Testis (tissue), 2 donors: ENCODE measurements at regions not wholly inside any gene's neighbourhood (a gene's known extent, or its start where the extent isn't known, plus 50 kb on each side); places are given as distances from the start of the nearest gene placed in this dataset.

Experiments used
- DNase-seq: peaks from one replicate; pipeline ENCODE4 v3.0.0-alpha.2; 2019
- H3K27ac ChIP-seq, 2 donors: fragments of 200-600 bp; sonication (generic); one replicate each; pipeline ENCODE4 v1.5.1; 2019
- H3K27me3 ChIP-seq: fragments of 200-600 bp; sonication (generic); one replicate; pipeline ENCODE4 v1.5.1; 2019
- H3K36me3 ChIP-seq: fragments of 200-600 bp; sonication (generic); one replicate; pipeline ENCODE4 v1.5.1; 2017; ENCODE audit warnings: low read depth; ENCODE audit errors: missing control alignments
- H3K4me1 ChIP-seq: fragments of 200-600 bp; sonication (generic); one replicate; pipeline ENCODE4 v1.5.1; 2019
- H3K4me3 ChIP-seq, 2 donors: fragments of 200-600 bp; sonication (generic); one replicate each; pipeline ENCODE4 v1.5.1; 2017 to 2019
- H3K9me3 ChIP-seq: fragments of 200-600 bp; sonication (generic); one replicate; pipeline ENCODE4 v1.5.1; 2017
- CTCF ChIP-seq, 3 experiments: fragments of 450-650 bp in 2 of 3; fragments of 200-600 bp in 1 of 3; sonication (generic) in 1 of 3; IDR thresholded peaks; one replicate each; pipeline ENCODE4 v1.5.1; 2016 to 2019; ENCODE audit warnings: antibody characterized with exemption in 3 of 3, mild to moderate bottlenecking in 2 of 3, moderate library complexity in 1 of 3
- POLR2A ChIP-seq: fragments of 450-650 bp; IDR thresholded peaks from one replicate; pipeline ENCODE4 v1.6.1; 2017; ENCODE audit warnings: antibody characterized with exemption, mild to moderate bottlenecking, moderate library complexity
- WGBS, 2 donors: methylation state at CpG; one replicate each; pipeline ENCODE4 v1.1.5; 2018; 5-methylcytosine and 5-hydroxymethylcytosine counted together
- intact Hi-C: fragments of 100-400 bp; cut with DNase I; formaldehyde crosslinking; loops from one replicate; pipeline ENCODE4 v1.15.1; 2023; ENCODE audit warnings: low total_unique reads

DNA sequence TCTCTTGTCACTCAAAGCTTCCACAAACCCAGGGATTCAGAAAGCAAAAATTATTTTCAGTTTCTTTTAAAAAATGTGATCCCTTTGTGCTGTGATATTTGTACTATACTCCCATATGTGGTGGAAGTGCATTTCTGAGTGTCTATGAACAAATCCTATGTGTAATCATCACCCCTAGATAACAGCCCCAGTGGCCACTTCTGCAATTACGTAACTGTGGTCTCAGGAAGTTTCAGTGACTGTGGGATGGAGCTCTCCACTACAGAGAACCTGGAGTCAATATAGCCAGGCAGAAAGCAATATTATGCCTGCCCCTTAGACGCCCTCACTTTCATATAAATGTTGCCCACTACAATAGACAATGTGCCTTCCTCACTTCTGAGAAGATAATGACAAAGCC lies 1101.7 kb upstream of the GHITM start:
- DNase-seq = no peak
- Histone ChIP-seq H3K36me3 (no peaks in the 10 kb centered on the region), H3K9me3 (no peaks in the 10 kb centered on the region), H3K4me3 (no peak overlapping the region), H3K4me1 (no peaks in the 10 kb centered on the region), H3K27ac (no peak overlapping the region), H3K27me3 (no peaks in the 10 kb centered on the region)
- TF ChIP-seq CTCF (IDR thresholded peaks at IDR 0.05) (no peak), POLR2A (no peak)
- intact Hi-C loops = no loop called here
- 76 to 80% methylated on average over 2 of the region's 2 CpGs for WGBS, 2 donors

DNA sequence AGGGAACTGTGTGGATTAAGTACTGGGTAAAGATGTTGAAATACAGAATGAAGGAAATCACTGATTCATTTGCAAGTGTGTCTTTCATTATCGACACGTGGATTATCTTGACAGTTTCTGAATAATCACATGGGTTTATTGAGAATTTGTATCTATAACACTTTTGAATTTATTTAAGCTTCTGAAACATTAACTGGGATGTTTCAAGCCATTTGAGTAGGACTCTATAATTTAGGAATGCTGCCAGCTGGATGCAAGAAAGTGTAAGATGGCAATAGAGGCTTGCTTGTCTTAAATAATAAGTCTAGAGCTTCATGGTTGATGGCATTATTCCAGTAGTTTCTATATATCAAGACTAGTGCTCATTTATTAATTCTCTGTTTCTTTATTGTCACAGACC lies 1100.7 kb upstream of the GHITM start:
- no peaks in the 10 kb centered on the region for H3K9me3 ChIP-seq
- WGBS, 2 donors = 82 to 91% methylated on average over 2 of the region's 2 CpGs
- H3K4me1 ChIP-seq = no peaks in the 10 kb centered on the region
- intact Hi-C loops = no loop called here
- H3K27ac ChIP-seq = no peak overlapping the region
- H3K4me3 ChIP-seq = no peak overlapping the region
- no peaks in the 10 kb centered on the region for H3K36me3 ChIP-seq
- TF ChIP-seq POLR2A (no peak), CTCF (IDR thresholded peaks at IDR 0.05) (no peak)
- H3K27me3 ChIP-seq = no peaks in the 10 kb centered on the region
- DNase-seq = no peak

DNA sequence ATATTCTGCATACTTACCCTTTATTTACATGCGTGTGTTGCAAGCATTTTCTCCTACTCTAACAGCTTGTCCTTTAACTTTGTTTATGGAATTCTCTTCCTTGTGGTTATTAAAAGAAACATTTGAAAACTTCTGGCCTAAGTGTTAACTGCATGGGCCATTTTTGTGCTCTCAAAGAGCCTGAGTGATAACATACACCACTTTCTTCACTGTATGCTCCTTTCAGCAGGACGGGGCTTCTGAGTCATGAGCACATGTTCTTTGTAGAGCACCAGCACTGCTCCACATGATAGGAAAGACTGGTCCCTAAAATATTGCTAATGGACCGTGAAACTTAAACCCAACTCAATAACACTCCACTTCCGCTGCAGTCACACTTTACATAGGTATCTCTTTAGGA lies 1093.6 kb upstream of the GHITM start:
- Histone ChIP-seq H3K4me1 (no peaks in the 10 kb centered on the region), H3K36me3 (no peaks in the 10 kb centered on the region), H3K9me3 (no peaks in the 10 kb centered on the region), H3K27me3 (no peaks in the 10 kb centered on the region), H3K4me3 (no peak overlapping the region), H3K27ac (no peak overlapping the region)
- intact Hi-C loops = no loop called here
- no peak for DNase-seq
- TF ChIP-seq CTCF (IDR thresholded peaks at IDR 0.05) = no peak
- no peak for TF ChIP-seq POLR2A
- 80 to 89% methylated on average over 4 of the region's 4 CpGs for WGBS, 2 donors

DNA sequence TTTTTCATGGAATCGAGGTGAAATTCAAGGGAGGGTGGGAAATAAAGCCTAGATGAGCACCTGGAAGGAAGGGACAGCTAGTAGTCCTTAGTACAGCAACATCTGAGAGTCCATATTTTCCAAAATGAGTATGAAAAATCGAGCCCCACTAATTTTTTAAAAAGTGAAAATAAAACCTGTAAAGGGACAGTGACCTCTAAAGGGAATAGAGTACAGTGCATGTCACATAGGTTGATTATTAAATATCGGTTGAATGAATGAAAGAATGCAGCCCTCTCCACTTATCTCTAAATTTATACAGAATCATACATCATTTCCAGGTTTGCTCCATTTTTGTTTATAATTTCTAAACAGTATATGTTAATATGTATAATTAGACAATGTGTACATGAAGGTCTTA lies 1088.5 kb upstream of the GHITM start:
- no peak overlapping the region for H3K4me3 ChIP-seq
- TF ChIP-seq CTCF (IDR thresholded peaks at IDR 0.05) = no peak
- no peak for TF ChIP-seq POLR2A
- no peaks in the 10 kb centered on the region for H3K4me1 ChIP-seq
- H3K36me3 ChIP-seq = no peaks in the 10 kb centered on the region
- H3K27ac ChIP-seq = no peak overlapping the region
- DNase-seq = no peak
- no peaks in the 10 kb centered on the region for H3K9me3 ChIP-seq
- intact Hi-C loops = no loop called here
- H3K27me3 ChIP-seq = no peaks in the 10 kb centered on the region
- WGBS, 2 donors = 70 to 73% methylated on average over 3 of the region's 3 CpGs

- WGBS, 2 donors = 91 to 100% methylated on average over 2 of the region's 2 CpGs
- intact Hi-C loops = no loop called here
- no peaks in the 10 kb centered on the region for H3K4me1 ChIP-seq
- H3K4me3 ChIP-seq = no peak overlapping the region
- H3K36me3 ChIP-seq = no peaks in the 10 kb centered on the region
- H3K27ac ChIP-seq = no peak overlapping the region
- TF ChIP-seq CTCF (IDR thresholded peaks at IDR 0.05) = no peak
- no peak for TF ChIP-seq POLR2A
- H3K9me3 ChIP-seq = no peaks in the 10 kb centered on the region
- no peak for DNase-seq
- no peaks in the 10 kb centered on the region for H3K27me3 ChIP-seq
These were observed 1076.4 kb upstream of the GHITM start for GRCh38 chr10:83062871-83063270.
